HCT116 (cell line): ENCODE measurements at regions not wholly inside any gene's neighbourhood (a gene's known extent, or its start where the extent isn't known, plus 50 kb on each side); places are given as distances from the start of the nearest gene placed in this dataset.

Experiments used
- ATAC-seq: fragments of 200-7000 bp; cut with Tn5 transposase; 2 replicates; pipeline ENCODE4 v1.9.1; 2020; ENCODE audit warnings: mild to moderate bottlenecking, moderate library complexity
- BruUV-seq: library from RNA; stranded (reverse); fragments of 400-500 nt; replicated peaks from 2 replicates; lab custom pipeline; 2021; lab: Mats Ljungman, UMichigan
- CTCF ChIA-PET: fragments of 300-600 bp; sonication (Branson Sonifier 250); formaldehyde crosslinking; loops from one replicate; lab custom pipeline; 2021; ENCODE audit warnings: antibody characterized with exemption; lab: Charles Lee
- POLR2A ChIA-PET: fragments of 300-600, 350-600 bp; sonication (Branson Sonifier 250); formaldehyde crosslinking; loops from one replicate; lab custom pipeline; 2021; ENCODE audit warnings: antibody characterized with exemption; lab: Charles Lee
- RAD21 ChIA-PET, 2 experiments: fragments of 300-600 bp; sonication (Branson Sonifier 250); formaldehyde crosslinking; loops; one replicate each; lab custom pipeline; 2023; ENCODE audit warnings: low total read pairs in 2 of 2; ENCODE audit not compliant: uncharacterized antibody in 2 of 2, unreplicated experiment in 2 of 2, low non-redundant PET in 1 of 2; lab: Charles Lee
- DNase-seq: peaks from one replicate; pipeline ENCODE4 v3.0.0-alpha.2; 2010; ENCODE audit warnings: low read depth, low spot score
- H2AFZ ChIP-seq: fragments of 200-600 bp; shearing (Covaris generic), sonication (generic); 2 replicates; pipeline ENCODE4 v1.6.1; 2017; ENCODE audit warnings: low read depth, mixed run types, mixed read lengths, antibody characterized with exemption, low read length; ENCODE audit not compliant: poor library complexity, severe bottlenecking
- H3K27ac ChIP-seq: 2 replicates; pipeline ENCODE4 v1.5.1; 2012; ENCODE audit warnings: low read depth, low read length
- H3K27me3 ChIP-seq: fragments of 200-600 bp; sonication (generic); 2 replicates; pipeline ENCODE4 v1.6.1; 2016; ENCODE audit warnings: mixed run types, low read length, mixed read lengths; ENCODE audit not compliant: insufficient read depth
- H3K36me3 ChIP-seq, 2 experiments: fragments of 200-500 bp in 1 of 2; fragments of 200-600 bp in 1 of 2; sonication (Bioruptor generic) in 1 of 2; sonication (generic) in 1 of 2; 2 replicates each; pipeline versions ENCODE4 v1.5.1 to v1.6.1; 2014 to 2016; ENCODE audit warnings: low read length in 2 of 2, inconsistent platforms in 1 of 2, mixed read lengths in 1 of 2, mixed run types in 1 of 2; ENCODE audit not compliant: insufficient read depth in 2 of 2, control insufficient read depth in 1 of 2
- H3K4me1 ChIP-seq, 2 experiments: fragments of 200-600 bp in 1 of 2; sonication (generic) in 1 of 2; 2 replicates each; pipeline versions ENCODE4 v1.5.1 to v1.6.1; 2012 to 2017; ENCODE audit warnings: low read length in 2 of 2, inconsistent platforms in 1 of 2, mild to moderate bottlenecking in 1 of 2, mixed read lengths in 1 of 2, mixed run types in 1 of 2, moderate library complexity in 1 of 2; ENCODE audit not compliant: insufficient read depth in 2 of 2, control insufficient read depth in 1 of 2
- H3K4me2 ChIP-seq: fragments of 200-600 bp; sonication (generic); 2 replicates; pipeline ENCODE4 v1.6.1; 2017; ENCODE audit warnings: mixed run types, low read length, mixed read lengths
- H3K4me3 ChIP-seq, 2 experiments: fragments of 200-600 bp in 1 of 2; sonication (generic) in 1 of 2; replicated peaks in 1 of 2; 2 replicates each; pipeline ENCODE4 v1.5.1; 2011 to 2016; ENCODE audit warnings: low read length in 2 of 2, control low read depth in 1 of 2, low read depth in 1 of 2, mild to moderate bottlenecking in 1 of 2, mixed read lengths in 1 of 2, mixed run types in 1 of 2
- H3K79me2 ChIP-seq: fragments of 200-600 bp; sonication (generic); 2 replicates; pipeline ENCODE4 v1.6.1; 2017; ENCODE audit warnings: mild to moderate bottlenecking, mixed run types, low read length, moderate library complexity, mixed read lengths; ENCODE audit not compliant: insufficient read depth
- H3K9ac ChIP-seq: fragments of 200-600 bp; sonication (generic); 2 replicates; pipeline ENCODE4 v1.6.1; 2016; ENCODE audit warnings: low read length, mixed read lengths
- H3K9me2 ChIP-seq: fragments of 200-600 bp; sonication (generic), shearing (Covaris generic); 2 replicates; pipeline ENCODE4 v1.6.1; 2017; ENCODE audit warnings: mixed run types, mild to moderate bottlenecking, moderate library complexity; ENCODE audit not compliant: insufficient read depth
- H3K9me3 ChIP-seq, 2 experiments: fragments of 200-500 bp in 1 of 2; fragments of 200-600 bp in 1 of 2; sonication (Bioruptor generic) in 1 of 2; sonication (generic) in 1 of 2; 2 replicates each; pipeline ENCODE4 v1.6.1; 2014 to 2017; ENCODE audit warnings: low read length in 2 of 2, mixed read lengths in 2 of 2, inconsistent platforms in 1 of 2, low read depth in 1 of 2, mild to moderate bottlenecking in 1 of 2, mixed run types in 1 of 2, moderate library complexity in 1 of 2; ENCODE audit not compliant: control insufficient read depth in 1 of 2, insufficient read depth in 1 of 2
- H4K20me1 ChIP-seq: fragments of 200-600 bp; sonication (generic), shearing (Covaris generic); 2 replicates; pipeline ENCODE4 v1.6.1; 2017; ENCODE audit warnings: mixed run types, mild to moderate bottlenecking, moderate library complexity; ENCODE audit not compliant: insufficient read depth
- ATF3 ChIP-seq: IDR thresholded peaks from 2 replicates; pipeline ENCODE4 v1.6.1; 2012
- CBX3 ChIP-seq: IDR thresholded peaks from 2 replicates; pipeline ENCODE4 v1.6.1; 2012; ENCODE audit warnings: low read depth
- CTCF ChIP-seq, 3 experiments: fragments of 200-600 bp in 1 of 3; sonication (generic) in 1 of 3; IDR thresholded peaks in 2 of 3; conservative IDR thresholded peaks in 1 of 3; 2 replicates each; pipeline ENCODE4 v1.5.1; 2012 to 2017; ENCODE audit warnings: low read depth in 2 of 3, low read length in 2 of 3, antibody characterized with exemption in 1 of 3, borderline replicate concordance in 1 of 3, control low read depth in 1 of 3, mild to moderate bottlenecking in 1 of 3, mixed read lengths in 1 of 3, mixed run types in 1 of 3, moderate library complexity in 1 of 3; ENCODE audit not compliant: insufficient read depth in 1 of 3
- EGR1 ChIP-seq: IDR thresholded peaks from 2 replicates; pipeline ENCODE4 v1.6.1; 2012; ENCODE audit warnings: low read depth
- JUND ChIP-seq: IDR thresholded peaks from 2 replicates; pipeline ENCODE4 v1.6.1; 2012
- MAX ChIP-seq: IDR thresholded peaks from 2 replicates; pipeline ENCODE4 v1.6.1; 2012
- POLR2A ChIP-seq: IDR thresholded peaks from 2 replicates; pipeline ENCODE4 v1.7.0; 2011; ENCODE audit warnings: borderline replicate concordance; ENCODE audit not compliant: insufficient read depth, insufficient read length; ENCODE audit errors: extremely low read depth
- SIN3A ChIP-seq: IDR thresholded peaks from 2 replicates; pipeline ENCODE4 v1.6.1; 2012; ENCODE audit warnings: low read depth
- SRF ChIP-seq: IDR thresholded peaks from 2 replicates; pipeline ENCODE4 v1.6.1; 2012; ENCODE audit warnings: low read depth
- TCF7L2 ChIP-seq: IDR thresholded peaks from 2 replicates; pipeline ENCODE4 v1.7.0; 2011; ENCODE audit warnings: borderline replicate concordance, inconsistent platforms; ENCODE audit not compliant: insufficient read depth, insufficient read length; ENCODE audit errors: extremely low read depth
- ZFX ChIP-seq: fragments of 450-650 bp; IDR thresholded peaks from 2 replicates; pipeline ENCODE4 v1.6.1; 2017
- ZNF274 ChIP-seq: fragments of 200-500 bp; sonication (Bioruptor generic); IDR thresholded peaks from 2 replicates; pipeline ENCODE4 v1.6.1; 2014; ENCODE audit warnings: mild to moderate bottlenecking, low read depth, low read length, inconsistent platforms
- intact Hi-C: fragments of 100-400 bp; cut with micrococcal nuclease; formaldehyde crosslinking; loops from 2 replicates; pipeline ENCODE4 v1.10.0; 2022

- Histone ChIP-seq H4K20me1 (no peaks in the 10 kb centered on the region; the same call in 1 of the 2 replicates), H3K9me2 (no peaks in the 10 kb centered on the region), H3K4me2 (no peak overlapping the region), H3K36me3 (no peaks in the 10 kb centered on the region), H3K27me3 (no peaks in the 10 kb centered on the region), H3K79me2 (no peaks in the 10 kb centered on the region), H3K9ac (no peak overlapping the region), H2AFZ (no peak overlapping the region), H3K4me3 (no peak overlapping the region), H3K4me1 (no peaks in the 10 kb centered on the region), H3K9me3 (no peaks in the 10 kb centered on the region), H3K27ac (no peak overlapping the region)
- RAD21 ChIA-PET: no interaction called here
- no TSS peak for BruUV-seq
- DNase-seq (no peak), ATAC-seq (no peak)
- no peak for TF ChIP-seq SIN3A
- no peak for TF ChIP-seq CTCF (IDR thresholded peaks at IDR 0.05 in 2 of 3, conservative IDR thresholded peaks at IDR 0.05 in 1 of 3; ENCODE audit: borderline replicate concordance in 1 of 3, insufficient read depth in 1 of 3, low read depth in 2 of 3, low read length in 2 of 3)
- TF ChIP-seq MAX: no peak
- POLR2A ChIA-PET: no interaction called here
- CTCF ChIA-PET: no interaction called here
- intact Hi-C loops: loop anchor here (10.0 kb wide), 1 partner anchor 633 kb away; no protein-coding TSS in a partner anchor
Observed at GRCh38 chr9:79237861-79238260, 333.9 kb upstream of the TLE4 start.

GRCh38 chr9:79240774-79241173 lies 331.0 kb upstream of the TLE4 start:
- H3K79me2 ChIP-seq: no peaks in the 10 kb centered on the region
- intact Hi-C loops: no loop called here
- DNase-seq (no peak), ATAC-seq (no peak)
- H3K27me3 ChIP-seq: no peaks in the 10 kb centered on the region
- no peak overlapping the region for H3K4me3 ChIP-seq
- BruUV-seq: no TSS peak
- CTCF ChIA-PET: no interaction called here
- H3K9me2 ChIP-seq: no peaks in the 10 kb centered on the region
- no peak overlapping the region for H3K4me2 ChIP-seq
- H3K4me1 ChIP-seq: no peaks in the 10 kb centered on the region
- TF ChIP-seq TCF7L2 (no peak), ZFX (no peak), EGR1 (no peak), CBX3 (no peak), ATF3 (no peak), POLR2A (no peak), SIN3A (no peak), JUND (no peak), SRF (no peak), MAX (no peak), ZNF274 (no peak)
- H3K36me3 ChIP-seq: no peaks in the 10 kb centered on the region
- H3K27ac ChIP-seq: no peak overlapping the region
- H3K9me3 ChIP-seq: no peaks in the 10 kb centered on the region
- POLR2A ChIA-PET: no interaction called here
- no peak overlapping the region for H2AFZ ChIP-seq
- RAD21 ChIA-PET: no interaction called here
- no peak overlapping the region for H3K9ac ChIP-seq
- no peaks in the 10 kb centered on the region; the same call in 1 of the 2 replicates for H4K20me1 ChIP-seq
